Coronary artery (tissue), 2 donors: ENCODE measurements at regions not wholly inside any gene's neighbourhood (a gene's known extent, or its start where the extent isn't known, plus 50 kb on each side); places are given as distances from the start of the nearest gene placed in this dataset.

Source experiments
- DNase-seq: peaks from one replicate; pipeline ENCODE4 v3.0.0-alpha.2; 2017; ENCODE audit warnings: low spot score
- H3K27ac ChIP-seq, 2 donors: fragments of 200-600 bp; sonication (generic); one replicate each; pipeline ENCODE4 v1.5.1; 2016 to 2019
- H3K4me3 ChIP-seq: fragments of 200-600 bp; sonication (generic); 2 replicates; pipeline ENCODE4 v1.5.1; 2016; ENCODE audit warnings: mild to moderate bottlenecking, moderate library complexity
- CTCF ChIP-seq: fragments of 200-600 bp; sonication (generic); IDR thresholded peaks from one replicate; pipeline ENCODE4 v1.5.1; 2019; ENCODE audit warnings: antibody characterized with exemption

- no peak for DNase-seq
- no peak overlapping the region for H3K4me3 ChIP-seq
- H3K27ac ChIP-seq, result no peak overlapping the region
- no peak for TF ChIP-seq CTCF
Measured at GRCh38 chr12:131458048-131458374, 252.9 kb upstream of the SFSWAP start.

- DNase-seq, result no peak
- no peak overlapping the region for H3K4me3 ChIP-seq
- TF ChIP-seq CTCF, result no peak
- H3K27ac ChIP-seq, result no peak overlapping the region
Measured at GRCh38 chr12:131458931-131459772, 251.7 kb upstream of the SFSWAP start.

GRCh38 chr12:131459773-131460365, 251.0 kb upstream of the SFSWAP start:
- Histone ChIP-seq H3K27ac (no peak overlapping the region), H3K4me3 (no peak overlapping the region)
- TF ChIP-seq CTCF, result no peak
- DNase-seq, result no peak

- no peak for DNase-seq
- no peak for TF ChIP-seq CTCF
- Histone ChIP-seq H3K4me3 (no peak overlapping the region), H3K27ac (no peak overlapping the region)
Measured at GRCh38 chr12:131460520-131460919, 250.4 kb upstream of the SFSWAP start.

GRCh38 chr12:131461096-131461495, 249.8 kb upstream of the SFSWAP start:
- H3K4me3 ChIP-seq, result no peak overlapping the region
- TF ChIP-seq CTCF, result no peak
- DNase-seq, result no peak

GRCh38 chr12:131463174-131463573, 247.7 kb upstream of the SFSWAP start:
- TF ChIP-seq CTCF, result no peak
- DNase-seq, result no peak
- H3K27ac ChIP-seq, result no peak overlapping the region
- no peak overlapping the region for H3K4me3 ChIP-seq

More at GRCh38 chr12:131461096-131461495, 249.8 kb upstream of the SFSWAP start:
- no peak overlapping the region for H3K27ac ChIP-seq

- no peak overlapping the region for H3K4me3 ChIP-seq
- no peak for DNase-seq
- TF ChIP-seq CTCF, result no peak
- no peak overlapping the region for H3K27ac ChIP-seq
Measured at GRCh38 chr12:131464081-131464480, 246.8 kb upstream of the SFSWAP start.
